Progenitor cell of endocrine pancreas (in vitro differentiated cells): ENCODE measurements at regions not wholly inside any gene's neighbourhood (a gene's known extent, or its start where the extent isn't known, plus 50 kb on each side); places are given as distances from the start of the nearest gene placed in this dataset.

Experiments used
- DNase-seq: peaks from one replicate; pipeline ENCODE4 v3.0.0; 2021; ENCODE audit warnings: low spot score; ENCODE audit not compliant: unreplicated experiment
- H3K27ac Mint-ChIP-seq: 2 replicates; pipeline ENCODE4 v1.8.0; 2021; ENCODE audit warnings: mild to moderate bottlenecking, moderate library complexity, mixed read lengths
- H3K27me3 Mint-ChIP-seq: 2 replicates; pipeline ENCODE4 v1.8.0; 2021; ENCODE audit warnings: mixed read lengths
- H3K36me3 Mint-ChIP-seq: 2 replicates; pipeline ENCODE4 v1.8.0; 2022; ENCODE audit warnings: mixed read lengths; ENCODE audit not compliant: insufficient read depth
- H3K4me1 Mint-ChIP-seq: 2 replicates; pipeline ENCODE4 v1.8.0; 2021; ENCODE audit warnings: low read depth, mixed read lengths
- H3K4me3 Mint-ChIP-seq: 2 replicates; pipeline ENCODE4 v1.8.0; 2021; ENCODE audit warnings: low read depth, mild to moderate bottlenecking, moderate library complexity, mixed read lengths
- H3K9me3 Mint-ChIP-seq: 2 replicates; pipeline ENCODE4 v1.8.0; 2021; ENCODE audit warnings: low read depth, mixed read lengths
- TF ChIP-seq, protein P1 (sequence below): fragments of 200-600 bp; sonication (generic); IDR thresholded peaks from one replicate; pipeline ENCODE4 v1.5.0; 2021; ENCODE audit warnings: antibody characterized with exemption, mild to moderate bottlenecking; ENCODE audit not compliant: unreplicated experiment

GRCh38 chr4:31185014-31185585 lies 464.9 kb downstream of the PCDH7 start:
- no peak for DNase-seq
- Mint-ChIP-seq H3K9me3 (peaks cover 19% of the 10 kb centered on the region), H3K27me3 (no peaks in the 10 kb centered on the region), H3K36me3 (peaks cover 4% of the 10 kb centered on the region), H3K27ac (no peak overlapping the region), H3K4me3 (no peak overlapping the region), H3K4me1 (no peaks in the 10 kb centered on the region)
- TF ChIP-seq, protein P1, sequence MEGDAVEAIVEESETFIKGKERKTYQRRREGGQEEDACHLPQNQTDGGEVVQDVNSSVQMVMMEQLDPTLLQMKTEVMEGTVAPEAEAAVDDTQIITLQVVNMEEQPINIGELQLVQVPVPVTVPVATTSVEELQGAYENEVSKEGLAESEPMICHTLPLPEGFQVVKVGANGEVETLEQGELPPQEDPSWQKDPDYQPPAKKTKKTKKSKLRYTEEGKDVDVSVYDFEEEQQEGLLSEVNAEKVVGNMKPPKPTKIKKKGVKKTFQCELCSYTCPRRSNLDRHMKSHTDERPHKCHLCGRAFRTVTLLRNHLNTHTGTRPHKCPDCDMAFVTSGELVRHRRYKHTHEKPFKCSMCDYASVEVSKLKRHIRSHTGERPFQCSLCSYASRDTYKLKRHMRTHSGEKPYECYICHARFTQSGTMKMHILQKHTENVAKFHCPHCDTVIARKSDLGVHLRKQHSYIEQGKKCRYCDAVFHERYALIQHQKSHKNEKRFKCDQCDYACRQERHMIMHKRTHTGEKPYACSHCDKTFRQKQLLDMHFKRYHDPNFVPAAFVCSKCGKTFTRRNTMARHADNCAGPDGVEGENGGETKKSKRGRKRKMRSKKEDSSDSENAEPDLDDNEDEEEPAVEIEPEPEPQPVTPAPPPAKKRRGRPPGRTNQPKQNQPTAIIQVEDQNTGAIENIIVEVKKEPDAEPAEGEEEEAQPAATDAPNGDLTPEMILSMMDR, result no peak

DNA sequence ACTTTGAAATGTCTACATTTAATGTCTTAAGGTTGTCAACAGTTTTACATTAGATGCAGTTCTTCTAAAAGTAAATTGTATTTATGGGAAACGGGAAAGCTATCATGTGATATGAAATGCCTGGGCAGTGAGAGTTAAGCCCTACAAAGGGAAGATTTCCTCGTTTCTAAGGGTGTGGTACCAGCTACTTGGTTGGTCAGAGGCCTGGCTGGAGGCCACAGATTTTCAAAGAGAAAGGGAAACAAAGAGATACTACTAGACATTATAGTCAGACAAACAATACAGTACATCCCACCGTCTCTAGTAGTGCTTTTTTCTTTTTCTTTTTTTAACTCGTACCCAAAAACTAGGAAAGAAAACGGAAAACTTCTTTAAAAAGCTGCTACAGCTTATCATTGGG lies 467.8 kb downstream of the PCDH7 start:
- H3K27me3 Mint-ChIP-seq, result no peaks in the 10 kb centered on the region

DNA sequence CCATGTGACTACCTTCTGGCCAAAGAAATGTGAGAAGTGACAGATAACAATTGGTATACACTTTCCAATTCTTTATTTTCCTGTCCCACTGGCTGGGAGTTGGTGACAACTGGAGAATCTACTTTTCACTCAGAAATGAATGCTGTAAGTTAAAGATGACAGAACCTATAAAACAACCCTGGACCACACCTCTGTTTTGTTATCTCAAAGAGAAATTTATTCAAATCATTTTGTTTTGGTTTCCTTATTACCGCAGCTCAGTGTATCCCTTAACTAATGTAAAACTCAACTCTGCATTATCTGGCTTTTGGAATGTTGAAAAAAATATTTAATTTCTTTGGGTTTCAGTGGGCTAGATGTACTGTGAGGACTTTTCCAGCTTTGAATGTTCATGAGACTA lies 469.8 kb downstream of the PCDH7 start:
- no peak overlapping the region for H3K27ac Mint-ChIP-seq
- peaks cover 2% of the 10 kb centered on the region for H3K36me3 Mint-ChIP-seq
- no peaks in the 10 kb centered on the region for H3K27me3 Mint-ChIP-seq
- TF ChIP-seq, protein P1, result no peak
- no peak for DNase-seq
- H3K4me1 Mint-ChIP-seq, result peaks cover 17% of the 10 kb centered on the region
- no peak overlapping the region for H3K4me3 Mint-ChIP-seq
- peaks cover 14% of the 10 kb centered on the region for H3K9me3 Mint-ChIP-seq

More for the DNA sequence above, 467.8 kb downstream of the PCDH7 start:
- Mint-ChIP-seq H3K9me3 (peaks cover 20% of the 10 kb centered on the region), H3K27ac (no peak overlapping the region), H3K36me3 (peaks cover 4% of the 10 kb centered on the region), H3K4me1 (peaks cover 12% of the 10 kb centered on the region), H3K4me3 (no peak overlapping the region)
- DNase-seq, result no peak
- TF ChIP-seq, protein P1, result no peak

- Mint-ChIP-seq H3K4me1 (peaks cover 17% of the 10 kb centered on the region), H3K27ac (no peak overlapping the region), H3K4me3 (no peak overlapping the region), H3K36me3 (peaks cover 1% of the 10 kb centered on the region), H3K27me3 (no peaks in the 10 kb centered on the region), H3K9me3 (peaks cover 9% of the 10 kb centered on the region)
- DNase-seq, result no peak
- TF ChIP-seq, protein P1, result no peak
These were observed 470.5 kb downstream of the PCDH7 start for GRCh38 chr4:31190671-31191070.

DNA sequence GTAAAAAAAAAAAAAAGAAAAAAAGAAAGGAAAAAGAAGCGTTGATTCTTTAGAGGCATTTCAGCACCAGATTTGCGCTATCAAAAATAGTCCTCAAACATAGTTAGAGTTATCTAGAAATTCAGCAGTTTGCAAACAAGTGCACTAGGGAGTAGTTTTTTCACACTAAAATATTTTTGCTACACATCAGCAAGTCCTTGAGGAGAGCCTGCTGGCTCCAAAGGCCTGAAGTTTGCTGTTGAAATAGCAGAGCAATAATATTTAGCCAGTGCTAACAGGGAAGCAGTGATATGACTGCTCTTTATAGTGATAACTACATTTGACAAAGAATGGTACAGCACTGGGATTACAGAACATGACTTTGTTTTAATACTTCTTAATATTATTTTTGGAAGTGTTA lies 472.2 kb downstream of the PCDH7 start:
- no peaks in the 10 kb centered on the region for H3K27me3 Mint-ChIP-seq
- no peak overlapping the region for H3K27ac Mint-ChIP-seq
- peaks cover 5% of the 10 kb centered on the region for H3K9me3 Mint-ChIP-seq
- no peak for DNase-seq
- H3K4me3 Mint-ChIP-seq, result no peak overlapping the region
- peaks cover 17% of the 10 kb centered on the region for H3K4me1 Mint-ChIP-seq
- TF ChIP-seq, protein P1, result no peak
- H3K36me3 Mint-ChIP-seq, result no peaks in the 10 kb centered on the region
